HS-5 (cell line): ENCODE measurements at regions not wholly inside any gene's neighbourhood (a gene's known extent, or its start where the extent isn't known, plus 50 kb on each side); places are given as distances from the start of the nearest gene placed in this dataset.
A peak's percentile ranks its signal among the peaks of the same experiment; 100 is the strongest.
"Not testable (repeated sequence)": the region's sequence is repeated elsewhere in the genome, so short reads cannot be mapped to it uniquely, and the experiment has no call there.

Source experiments
- DNase-seq: peaks from one replicate; pipeline ENCODE4 v3.0.0-alpha.2; 2012; ENCODE audit warnings: low read depth

- no peak for DNase-seq
Observed at GRCh38 chr15:38073178-38073946, 138.9 kb downstream of the TMCO5A start.

- no peak for DNase-seq
Observed at GRCh38 chr15:38074029-38074428, 139.6 kb downstream of the TMCO5A start.

DNA sequence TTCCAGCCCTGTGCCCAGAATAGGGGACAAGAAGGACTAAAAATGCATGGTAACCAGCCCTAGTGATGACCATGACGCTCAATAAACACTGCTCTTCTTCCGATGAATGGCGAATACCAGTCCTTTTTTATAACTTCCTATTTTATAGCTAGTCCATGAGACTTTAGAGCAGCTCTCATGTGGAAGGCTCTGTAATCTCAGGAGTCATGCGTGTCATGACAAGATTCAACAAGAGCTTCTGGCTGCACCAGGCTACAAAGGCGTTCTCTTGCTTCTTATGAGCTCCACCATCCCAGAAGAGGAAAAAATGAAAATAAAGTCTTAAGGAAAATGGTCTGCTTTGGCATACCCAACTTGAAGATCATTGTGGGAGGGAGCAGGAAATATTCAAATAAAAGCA lies 141.0 kb downstream of the TMCO5A start:
- DNase-seq, result no peak

- no peak for DNase-seq
Observed at GRCh38 chr15:38076786-38077185, 142.3 kb downstream of the TMCO5A start.

GRCh38 chr15:38079236-38079635 lies 144.8 kb downstream of the TMCO5A start:
- DNase-seq, result no peak

DNA sequence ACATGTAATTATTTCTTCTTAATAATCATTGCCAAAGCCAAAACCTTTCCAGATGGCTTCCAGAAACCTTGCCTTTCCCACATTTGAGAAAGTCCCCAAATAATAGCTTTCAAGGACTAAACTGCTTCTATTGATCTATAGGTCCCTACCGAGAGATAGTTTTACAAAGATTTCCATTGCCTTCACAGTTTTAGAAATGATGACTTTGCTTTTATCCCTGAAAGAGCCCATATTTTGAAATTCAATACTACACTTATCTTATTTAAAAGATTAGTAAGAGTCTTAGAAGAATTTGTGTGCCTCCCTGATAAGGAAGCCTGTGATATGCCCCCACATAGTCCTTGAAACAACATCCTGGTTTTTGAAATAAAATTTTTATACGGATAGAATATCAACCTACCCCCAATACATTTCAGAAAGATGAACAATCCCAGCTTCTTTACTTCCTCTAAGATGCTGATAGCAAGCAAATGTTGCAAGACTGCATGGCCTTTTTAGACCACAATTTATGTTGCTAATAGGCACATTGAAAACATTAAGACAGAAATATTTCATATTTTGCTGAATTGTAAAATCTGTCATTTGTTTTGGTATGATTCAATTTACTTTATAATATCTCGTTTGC lies 146.3 kb downstream of the TMCO5A start:
- no peak for DNase-seq

- DNase-seq, result peak; percentile 15
Observed at GRCh38 chr15:38084289-38084688, 149.8 kb downstream of the TMCO5A start.

- DNase-seq, result no peak
Observed at GRCh38 chr15:38085114-38085513, 150.7 kb downstream of the TMCO5A start.

DNA sequence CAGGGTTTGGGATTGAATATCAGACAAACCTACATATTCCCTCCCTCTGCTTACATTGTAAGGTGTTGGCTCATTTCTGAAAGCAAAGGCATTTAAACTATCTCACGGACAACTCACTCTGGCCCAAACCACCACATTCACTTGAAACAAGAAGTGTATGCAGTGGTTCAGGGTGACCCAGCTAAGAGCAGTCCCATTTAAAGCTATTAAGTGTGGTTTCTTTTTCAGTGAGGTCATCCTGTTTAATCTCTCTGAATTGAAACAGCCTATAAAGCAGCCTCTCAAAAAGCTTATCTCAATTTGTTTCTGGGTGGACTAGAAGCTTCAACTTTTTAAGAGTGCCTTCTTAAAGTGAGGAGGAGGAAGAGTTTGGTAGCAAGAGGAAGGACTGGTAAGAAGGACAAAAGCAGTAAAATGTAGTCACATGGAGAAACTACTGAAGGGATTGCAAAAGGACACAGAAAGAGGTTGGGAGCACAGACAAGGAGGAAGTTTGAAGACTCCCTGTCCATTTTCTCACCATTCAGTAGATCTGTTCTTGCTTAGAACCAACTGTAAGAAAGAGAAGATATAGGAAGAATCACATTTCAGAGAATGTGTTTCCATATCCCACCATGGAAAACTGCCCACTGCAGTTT lies 151.6 kb downstream of the TMCO5A start:
- DNase-seq, result no peak

DNA sequence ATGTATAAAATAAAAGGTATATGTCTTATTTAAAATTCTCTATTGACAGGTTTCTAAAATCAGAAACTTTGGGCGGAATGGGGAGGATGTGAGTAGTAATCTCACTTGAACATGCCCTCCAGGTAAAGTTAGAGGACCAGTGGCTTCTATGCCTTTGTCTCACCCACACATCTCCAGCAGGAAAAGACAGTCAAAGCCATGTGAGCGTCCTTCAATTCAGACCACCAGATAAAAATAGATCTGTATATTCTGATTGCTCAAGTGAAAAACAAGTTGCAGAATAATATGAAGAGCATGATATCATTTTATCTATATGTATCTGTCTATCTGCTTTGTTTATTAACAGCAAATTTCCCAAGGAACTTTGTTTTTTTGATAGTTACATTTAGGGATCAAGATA lies 152.2 kb downstream of the TMCO5A start:
- DNase-seq, result no peak

DNA sequence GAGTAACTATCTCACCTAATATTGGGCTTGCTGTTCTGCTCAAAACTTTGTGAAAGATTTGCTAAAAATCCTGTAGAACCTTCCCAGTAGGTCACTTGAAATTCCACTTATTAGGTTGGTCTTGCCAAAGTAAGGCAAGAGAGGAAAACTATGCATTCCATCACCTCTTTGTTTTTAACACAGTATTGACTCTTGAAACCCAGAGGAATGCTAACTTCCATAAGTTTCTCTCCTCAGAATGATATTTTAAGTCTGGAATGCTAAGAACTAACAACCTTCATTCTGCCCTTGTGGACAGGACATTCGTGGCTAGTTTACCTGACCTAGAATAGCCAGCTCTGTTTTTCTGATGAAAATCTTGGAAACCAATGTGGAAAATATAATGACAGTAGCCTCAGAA lies 154.5 kb downstream of the TMCO5A start:
- DNase-seq, result no peak

GRCh38 chr15:38090223-38090622 lies 155.8 kb downstream of the TMCO5A start:
- no peak for DNase-seq

DNA sequence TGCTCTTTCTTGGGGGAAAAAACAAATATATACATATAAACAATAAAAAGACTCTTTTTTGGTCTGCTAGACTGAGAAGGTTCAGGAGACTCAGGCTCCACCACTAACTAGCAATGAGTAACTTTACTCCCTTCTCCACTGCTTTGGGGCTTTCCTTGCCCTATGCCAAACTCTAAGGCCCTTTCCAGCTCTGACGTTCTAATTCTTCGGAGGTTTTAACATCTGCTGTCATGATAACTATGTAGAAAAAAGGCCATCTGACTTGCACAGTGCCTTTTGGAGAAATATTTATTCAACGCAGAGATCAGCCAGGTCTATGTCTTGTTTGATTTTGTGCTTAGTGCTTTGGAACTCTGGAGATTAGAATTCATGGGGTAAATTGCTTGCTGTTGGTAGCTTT lies 156.2 kb downstream of the TMCO5A start:
- no peak for DNase-seq

DNA sequence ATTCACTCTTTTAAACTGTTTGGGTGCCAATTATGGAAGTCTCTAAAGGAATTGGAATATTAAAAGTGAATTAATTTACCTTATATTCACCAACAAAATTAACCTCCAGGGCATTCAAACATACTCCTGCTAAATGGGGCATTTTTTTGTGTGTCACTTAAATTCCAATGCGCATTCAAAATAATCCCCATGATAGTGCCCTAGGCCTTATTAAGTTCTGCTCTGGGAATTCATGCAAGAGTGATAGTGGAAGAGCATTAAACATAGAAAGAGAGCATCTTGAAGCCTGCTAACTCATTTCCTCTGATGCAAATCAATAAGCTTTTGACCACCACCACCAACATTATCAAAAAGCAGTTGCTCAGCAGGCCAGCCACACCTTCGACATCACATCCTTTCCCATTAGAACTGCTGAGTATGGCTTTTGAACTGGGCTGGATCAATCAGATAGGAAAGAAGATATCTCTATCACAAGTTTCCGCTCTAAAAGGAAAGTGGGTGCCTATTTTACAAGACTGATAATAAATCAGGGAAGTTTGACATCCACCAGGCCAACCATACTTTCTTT lies 156.7 kb downstream of the TMCO5A start:
- DNase-seq, result no peak

- DNase-seq, result no peak
Observed at GRCh38 chr15:38093931-38094330, 158.7 kb upstream of the SPRED1 start.

GRCh38 chr15:38102972-38103371 lies 149.7 kb upstream of the SPRED1 start:
- no peak for DNase-seq

GRCh38 chr15:38103564-38103963 lies 149.1 kb upstream of the SPRED1 start:
- DNase-seq, result no peak

DNA sequence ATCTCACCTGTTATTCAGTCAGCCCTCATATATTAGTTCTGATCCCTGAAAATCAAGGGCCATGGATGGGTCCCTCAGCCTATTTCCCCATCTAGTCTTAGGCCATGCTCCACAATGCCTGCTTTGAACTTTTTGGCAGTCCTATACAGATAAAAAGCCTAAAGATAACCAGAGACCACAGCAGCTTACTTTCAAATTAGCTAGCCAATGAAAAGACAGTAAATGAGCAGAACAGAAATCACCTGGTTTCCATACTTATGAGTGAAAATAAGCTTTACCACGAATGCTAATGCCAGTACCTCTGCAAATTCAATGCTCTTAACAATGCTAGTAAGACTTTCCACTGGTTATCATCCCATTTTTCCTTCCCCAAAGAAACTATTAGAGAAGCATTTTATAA lies 141.6 kb upstream of the SPRED1 start:
- no peak for DNase-seq

DNA sequence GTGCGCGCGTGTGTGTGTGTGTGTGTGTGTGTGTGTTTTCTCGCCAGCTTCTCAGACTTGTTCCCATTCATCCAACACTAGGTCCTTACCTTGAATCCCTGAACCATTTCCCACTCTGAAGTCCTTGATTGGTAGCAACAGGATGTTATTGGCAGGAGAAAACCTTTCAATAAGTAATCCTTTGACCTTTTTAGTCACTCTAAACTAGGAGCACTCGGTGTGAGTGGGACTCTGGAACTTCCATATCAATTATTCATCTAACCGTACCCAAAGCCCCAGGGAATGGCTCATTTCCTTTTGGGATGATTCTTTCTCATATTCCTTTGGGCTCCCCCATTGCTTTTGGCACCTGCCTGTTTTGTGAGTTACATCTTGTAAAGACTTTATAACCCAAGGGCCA lies 140.2 kb upstream of the SPRED1 start:
- no peak for DNase-seq

DNA sequence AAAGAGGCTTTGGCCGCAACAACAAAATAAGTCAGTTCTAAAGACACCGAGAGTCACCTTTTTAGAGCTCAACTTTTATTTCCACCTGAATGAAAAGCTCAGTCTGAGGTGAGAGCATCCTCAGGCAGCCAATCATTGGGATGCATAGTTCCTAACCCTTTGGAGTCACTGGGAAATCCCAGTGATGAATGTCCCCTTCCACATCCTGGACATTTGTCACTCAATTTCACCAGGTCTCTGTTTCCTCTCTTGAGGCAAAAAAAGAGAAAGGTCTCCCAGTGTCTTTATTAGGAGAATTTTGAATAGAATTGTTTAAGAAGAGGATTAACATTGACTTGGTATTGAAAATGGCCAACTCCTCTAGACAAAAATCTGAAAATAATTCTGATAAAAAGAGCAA lies 137.5 kb upstream of the SPRED1 start:
- DNase-seq, result no peak

- DNase-seq, result no peak
Observed at GRCh38 chr15:38117781-38118180, 134.9 kb upstream of the SPRED1 start.

DNA sequence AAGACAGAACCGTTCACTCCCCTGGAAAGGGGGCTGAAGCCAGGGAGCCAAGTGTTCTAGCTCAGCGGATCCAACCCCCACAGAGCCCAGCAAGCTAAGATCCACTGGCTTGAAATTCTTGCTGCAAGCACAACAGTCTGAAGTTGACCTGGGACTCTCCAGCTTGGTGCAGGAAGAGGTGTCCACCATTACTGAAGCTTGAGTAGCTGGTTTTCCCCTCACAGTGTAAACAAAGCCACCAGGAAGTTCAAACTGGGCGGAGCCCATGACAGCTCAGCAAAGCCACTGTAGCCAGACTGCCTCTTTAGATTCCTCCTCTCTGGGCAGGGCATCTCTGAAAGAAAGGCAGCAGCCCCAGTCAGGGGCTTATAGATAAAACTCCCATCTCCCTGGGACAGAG lies 132.8 kb upstream of the SPRED1 start:
- DNase-seq, result not testable (repeated sequence)

DNA sequence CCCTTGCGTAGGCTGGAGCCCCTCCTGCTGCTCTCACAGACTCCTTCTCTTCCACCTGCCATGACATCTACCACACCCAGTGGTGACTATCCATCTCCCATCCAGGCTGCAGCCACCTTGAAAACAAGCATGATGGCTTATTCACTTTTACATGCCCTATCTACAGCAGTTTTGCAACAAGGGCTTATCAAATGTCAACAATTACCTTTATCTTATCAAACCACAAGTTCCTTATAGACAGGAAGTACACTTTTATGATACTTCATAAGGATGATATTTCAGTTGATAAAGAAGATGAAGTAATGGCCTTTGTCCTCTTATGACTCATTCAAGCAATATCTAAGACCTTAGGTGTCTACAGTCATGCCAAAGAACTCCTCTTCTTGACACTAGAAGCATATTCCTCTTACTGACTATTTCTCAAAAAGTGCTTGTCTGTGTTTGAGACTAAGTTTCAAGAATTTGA lies 125.3 kb upstream of the SPRED1 start:
- no peak for DNase-seq
